IPS DF 19.7 (cell line): ENCODE measurements at regions not wholly inside any gene's neighbourhood (a gene's known extent, or its start where the extent isn't known, plus 50 kb on each side); places are given as distances from the start of the nearest gene placed in this dataset.
"Not testable (repeated sequence)": the region's sequence is repeated elsewhere in the genome, so short reads cannot be mapped to it uniquely, and the experiment has no call there.

Experiments used
- DNase-seq: peaks from one replicate; pipeline ENCODE4 v3.0.0-alpha.2; 2013; ENCODE audit warnings: low read depth, low spot score

- DNase-seq = no peak
Measured at GRCh38 chr9:18023332-18023731, 444.5 kb downstream of the SH3GL2 start.

GRCh38 chr9:18032636-18033035 lies 441.3 kb upstream of the ADAMTSL1 start:
- DNase-seq = no peak

GRCh38 chr9:18036422-18037187 lies 437.3 kb upstream of the ADAMTSL1 start:
- no peak for DNase-seq

- DNase-seq = no peak
Measured at GRCh38 chr9:18037981-18038380, 436.0 kb upstream of the ADAMTSL1 start.

- no peak for DNase-seq
Measured at GRCh38 chr9:18040327-18040726, 433.6 kb upstream of the ADAMTSL1 start.

GRCh38 chr9:18043978-18044377 lies 430.0 kb upstream of the ADAMTSL1 start:
- DNase-seq = no peak

- no peak for DNase-seq
Measured at GRCh38 chr9:18045326-18045725, 428.6 kb upstream of the ADAMTSL1 start.

GRCh38 chr9:18046068-18046467 lies 427.9 kb upstream of the ADAMTSL1 start:
- no peak for DNase-seq

- no peak for DNase-seq
Measured at GRCh38 chr9:18051638-18052037, 422.3 kb upstream of the ADAMTSL1 start.

GRCh38 chr9:18052060-18052459 lies 421.9 kb upstream of the ADAMTSL1 start:
- no peak for DNase-seq

GRCh38 chr9:18056269-18056992 lies 417.5 kb upstream of the ADAMTSL1 start:
- DNase-seq = no peak

- DNase-seq = no peak
Measured at GRCh38 chr9:18056993-18057369, 417.0 kb upstream of the ADAMTSL1 start.

GRCh38 chr9:18058564-18059442 lies 415.1 kb upstream of the ADAMTSL1 start:
- no peak for DNase-seq

GRCh38 chr9:18059447-18059846 lies 414.5 kb upstream of the ADAMTSL1 start:
- no peak for DNase-seq

GRCh38 chr9:18060269-18060934 lies 413.6 kb upstream of the ADAMTSL1 start:
- DNase-seq = no peak

GRCh38 chr9:18061332-18061731 lies 412.6 kb upstream of the ADAMTSL1 start:
- DNase-seq = no peak

GRCh38 chr9:18061856-18062255 lies 412.1 kb upstream of the ADAMTSL1 start:
- no peak for DNase-seq

GRCh38 chr9:18063856-18064390 lies 410.0 kb upstream of the ADAMTSL1 start:
- DNase-seq = no peak

- DNase-seq = not testable (repeated sequence)
Measured at GRCh38 chr9:18066608-18067007, 407.3 kb upstream of the ADAMTSL1 start.

- no peak for DNase-seq
Measured at GRCh38 chr9:18067548-18068120, 406.3 kb upstream of the ADAMTSL1 start.

- DNase-seq = no peak
Measured at GRCh38 chr9:18068900-18069299, 405.1 kb upstream of the ADAMTSL1 start.
